ENCODE measurements at regions not wholly inside any gene's neighbourhood (a gene's known extent, or its start where the extent isn't known, plus 50 kb on each side); places are given as distances from the start of the nearest gene placed in this dataset.
"Not testable (repeated sequence)": the region's sequence is repeated elsewhere in the genome, so short reads cannot be mapped to it uniquely, and the experiment has no call there.

DNA sequence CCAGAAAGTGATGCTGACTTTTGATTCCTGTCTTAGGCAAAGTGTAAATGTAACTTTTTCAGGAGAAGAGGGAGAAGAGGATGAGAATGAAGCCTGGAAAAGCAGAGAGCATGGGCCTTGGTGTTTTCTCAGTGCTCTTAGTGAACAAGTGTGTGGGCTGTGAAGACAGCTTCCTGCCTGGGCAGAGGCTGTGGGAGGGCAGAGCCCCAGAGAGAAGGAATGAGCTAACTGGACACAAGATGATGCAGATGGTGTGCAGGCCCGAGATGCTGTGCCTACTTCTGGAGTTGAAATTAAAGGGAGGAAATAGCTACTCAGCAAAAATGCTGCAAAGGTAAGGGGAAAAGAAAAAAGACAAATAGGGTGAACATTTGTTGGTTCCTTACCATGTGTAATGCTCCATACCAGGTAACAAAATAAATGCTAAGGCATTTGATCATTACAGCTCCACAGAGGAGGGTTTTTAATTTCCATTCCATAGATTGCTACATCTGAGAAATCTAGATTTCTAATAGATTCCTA is 87.0 kb upstream of the CEP162 start:
- no peak for DNase-seq (ENCODE audit: low read depth)
- TF ChIP-seq, protein P1, sequence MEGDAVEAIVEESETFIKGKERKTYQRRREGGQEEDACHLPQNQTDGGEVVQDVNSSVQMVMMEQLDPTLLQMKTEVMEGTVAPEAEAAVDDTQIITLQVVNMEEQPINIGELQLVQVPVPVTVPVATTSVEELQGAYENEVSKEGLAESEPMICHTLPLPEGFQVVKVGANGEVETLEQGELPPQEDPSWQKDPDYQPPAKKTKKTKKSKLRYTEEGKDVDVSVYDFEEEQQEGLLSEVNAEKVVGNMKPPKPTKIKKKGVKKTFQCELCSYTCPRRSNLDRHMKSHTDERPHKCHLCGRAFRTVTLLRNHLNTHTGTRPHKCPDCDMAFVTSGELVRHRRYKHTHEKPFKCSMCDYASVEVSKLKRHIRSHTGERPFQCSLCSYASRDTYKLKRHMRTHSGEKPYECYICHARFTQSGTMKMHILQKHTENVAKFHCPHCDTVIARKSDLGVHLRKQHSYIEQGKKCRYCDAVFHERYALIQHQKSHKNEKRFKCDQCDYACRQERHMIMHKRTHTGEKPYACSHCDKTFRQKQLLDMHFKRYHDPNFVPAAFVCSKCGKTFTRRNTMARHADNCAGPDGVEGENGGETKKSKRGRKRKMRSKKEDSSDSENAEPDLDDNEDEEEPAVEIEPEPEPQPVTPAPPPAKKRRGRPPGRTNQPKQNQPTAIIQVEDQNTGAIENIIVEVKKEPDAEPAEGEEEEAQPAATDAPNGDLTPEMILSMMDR (IDR thresholded peaks at IDR 0.05; ENCODE audit: insufficient read depth, low read depth, low read length, missing control alignments): no peak
- no peak overlapping the region for H3K4me3 ChIP-seq (ENCODE audit: low read length)

DNA sequence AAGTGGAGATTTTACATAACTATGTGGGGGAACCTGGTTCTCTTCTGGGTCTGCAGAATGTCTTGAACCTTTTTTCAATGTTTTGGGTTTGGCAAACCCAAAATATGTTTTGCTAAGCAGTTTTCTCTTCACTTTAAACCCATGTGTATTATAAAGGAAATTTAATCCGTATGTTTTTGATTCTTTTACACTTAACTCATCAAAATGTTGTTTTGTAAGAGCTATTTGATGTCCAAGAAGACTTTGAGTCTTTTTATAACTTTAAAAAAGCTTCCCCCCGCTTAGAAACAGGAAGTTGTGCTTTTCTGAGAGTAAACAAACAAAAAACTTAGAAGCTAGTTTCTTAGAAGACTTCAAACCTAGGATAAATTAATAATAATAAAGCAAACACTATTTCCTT is 81.9 kb upstream of the CEP162 start:
- H3K4me3 ChIP-seq (ENCODE audit: low read length): no peak overlapping the region
- TF ChIP-seq, protein P1 (IDR thresholded peaks at IDR 0.05; ENCODE audit: insufficient read depth, low read depth, low read length, missing control alignments): no peak
- no peak for DNase-seq (ENCODE audit: low read depth)

DNA sequence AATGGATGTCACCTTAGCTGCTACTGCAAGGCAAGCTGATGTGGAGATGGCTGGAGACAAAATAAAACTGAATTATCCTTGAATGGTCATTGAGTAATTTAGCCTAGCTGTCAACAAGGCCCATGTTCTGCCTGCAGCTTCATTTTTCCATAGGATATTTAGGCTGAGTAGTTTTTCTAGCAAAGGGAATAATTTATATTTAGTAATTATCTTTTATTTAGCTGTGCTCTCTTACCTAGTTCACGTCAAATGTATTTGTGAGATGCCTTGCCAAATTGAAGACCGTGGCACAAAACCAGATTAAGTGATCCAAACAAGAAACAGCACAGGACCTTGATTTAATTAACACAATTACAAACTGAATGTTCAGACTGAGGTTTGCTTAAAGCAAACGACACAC is 77.4 kb upstream of the CEP162 start:
- H3K4me3 ChIP-seq (ENCODE audit: low read length): no peak overlapping the region
- DNase-seq (ENCODE audit: low read depth): no peak
- TF ChIP-seq, protein P1 (IDR thresholded peaks at IDR 0.05; ENCODE audit: insufficient read depth, low read depth, low read length, missing control alignments): no peak

DNA sequence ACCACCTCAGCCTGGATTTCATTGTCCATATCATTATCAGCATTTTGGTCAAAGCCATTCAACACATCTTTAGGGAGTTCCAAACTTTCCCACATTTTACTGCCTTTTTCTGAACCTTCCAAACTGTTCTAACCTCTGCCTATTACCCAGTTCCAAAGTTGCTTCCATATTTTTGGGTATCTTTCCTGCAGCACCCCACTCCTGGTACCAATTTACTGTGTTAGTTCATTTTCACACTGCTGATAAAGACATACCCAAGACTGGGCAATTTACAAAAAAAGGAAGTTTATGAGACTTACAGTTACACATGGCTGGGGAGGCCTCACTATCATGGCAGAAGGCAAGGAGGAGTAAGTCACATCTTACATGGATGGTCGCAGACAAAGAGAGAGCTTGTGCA is 63.6 kb upstream of the CEP162 start:
- not testable (repeated sequence) for DNase-seq (ENCODE audit: low read depth); H3K4me3 ChIP-seq (ENCODE audit: low read length)

DNA sequence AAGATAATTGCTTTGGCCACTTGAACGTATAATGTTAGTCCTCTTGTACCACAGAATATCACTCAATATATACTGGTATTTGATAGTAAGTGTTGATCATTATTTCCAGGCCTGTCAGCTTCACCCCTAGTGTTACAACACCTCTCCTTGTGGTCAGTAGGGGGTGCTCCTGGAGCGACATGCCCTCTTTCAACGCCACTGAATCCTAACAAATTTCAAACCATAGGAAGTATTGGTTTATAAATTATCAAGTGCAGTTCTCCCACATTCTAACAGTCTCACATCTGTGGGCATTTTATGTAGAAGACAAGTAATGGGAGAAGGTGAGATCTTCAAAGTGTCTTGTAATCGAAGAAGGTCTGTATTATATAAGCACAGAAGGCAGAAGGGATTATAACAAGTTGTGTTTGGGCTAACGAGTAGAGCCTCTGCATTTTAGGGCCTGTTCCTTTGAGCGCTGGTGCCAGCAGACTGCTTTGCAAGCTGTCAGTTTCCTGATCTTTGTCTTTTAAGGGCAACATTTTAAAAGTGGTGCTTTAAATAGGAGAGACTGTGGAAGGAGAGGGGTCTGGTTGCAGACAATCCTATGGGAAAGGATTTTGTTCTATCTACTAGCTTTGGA is 57.1 kb upstream of the CEP162 start:
- TF ChIP-seq, protein P1 (IDR thresholded peaks at IDR 0.05; ENCODE audit: insufficient read depth, low read depth, low read length, missing control alignments): peak; percentile 22

DNA sequence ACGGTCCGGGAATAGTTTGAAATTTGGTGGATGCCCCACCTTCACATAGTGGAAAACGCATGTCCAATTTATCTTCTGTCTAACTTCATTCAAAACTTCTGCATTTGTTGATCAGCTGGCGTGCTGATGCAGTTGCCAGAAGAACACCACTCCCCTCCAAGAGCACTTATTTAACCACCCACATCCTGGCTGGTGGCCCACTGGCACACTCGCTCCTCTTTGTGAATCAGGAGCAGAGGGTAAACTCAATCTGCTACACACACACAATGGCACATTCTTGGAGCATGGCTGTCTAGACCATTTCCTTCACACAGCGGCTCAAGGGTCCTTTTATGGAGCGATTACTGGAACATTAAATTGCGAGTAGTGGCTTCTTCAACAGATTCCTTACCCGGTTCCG is 55.1 kb upstream of the CEP162 start:
- H3K4me3 ChIP-seq (ENCODE audit: low read length): no peak overlapping the region
- TF ChIP-seq, protein P1 (IDR thresholded peaks at IDR 0.05; ENCODE audit: insufficient read depth, low read depth, low read length, missing control alignments): no peak
- peak; percentile 23 for DNase-seq (ENCODE audit: low read depth)

More for the DNA sequence above, 57.1 kb upstream of the CEP162 start:
- H3K4me3 ChIP-seq (ENCODE audit: low read length): no peak overlapping the region
- peak; percentile 24 for DNase-seq (ENCODE audit: low read depth)

DNA sequence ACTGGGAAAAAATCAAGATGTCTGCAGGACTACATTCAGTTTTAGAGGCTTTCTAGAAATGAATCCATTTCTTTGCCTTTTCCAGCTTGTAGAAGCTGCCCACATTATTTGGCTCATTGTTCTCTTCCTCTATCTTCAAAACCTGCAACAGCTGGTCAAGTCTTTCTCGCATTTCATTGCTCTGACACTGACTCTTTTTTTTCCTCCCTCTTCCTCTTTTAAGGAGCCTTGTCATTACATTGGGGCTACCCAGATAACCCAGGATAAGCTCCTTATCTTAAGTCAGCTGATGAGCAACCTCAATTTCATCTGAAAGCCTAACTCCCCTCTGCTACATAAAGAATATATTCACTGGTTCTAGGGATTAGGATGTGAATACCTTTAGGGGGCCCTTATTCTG is 53.2 kb upstream of the CEP162 start:
- H3K4me3 ChIP-seq (ENCODE audit: low read length): no peak overlapping the region
- TF ChIP-seq, protein P1 (IDR thresholded peaks at IDR 0.05; ENCODE audit: insufficient read depth, low read depth, low read length, missing control alignments): no peak
- no peak for DNase-seq (ENCODE audit: low read depth)
